K562 (cell line): ENCODE measurements at regions not wholly inside any gene's neighbourhood (a gene's known extent, or its start where the extent isn't known, plus 50 kb on each side); places are given as distances from the start of the nearest gene placed in this dataset.

Experiments used
- BRF2 ChIP-seq: IDR thresholded peaks from 3 replicates; pipeline ENCODE4 v1.6.1; 2011; ENCODE audit warnings: borderline replicate concordance, mild to moderate bottlenecking; ENCODE audit not compliant: insufficient read length, insufficient read depth
- TF ChIP-seq, protein P1 (sequence below): fragments of 450-650 bp; IDR thresholded peaks from 2 replicates; pipeline ENCODE4 v1.6.1; 2016

GRCh38 chr13:46492946-46493345 lies 60.0 kb upstream of the LRCH1 start:
- TF ChIP-seq BRF2: no peak
- TF ChIP-seq, protein P1, sequence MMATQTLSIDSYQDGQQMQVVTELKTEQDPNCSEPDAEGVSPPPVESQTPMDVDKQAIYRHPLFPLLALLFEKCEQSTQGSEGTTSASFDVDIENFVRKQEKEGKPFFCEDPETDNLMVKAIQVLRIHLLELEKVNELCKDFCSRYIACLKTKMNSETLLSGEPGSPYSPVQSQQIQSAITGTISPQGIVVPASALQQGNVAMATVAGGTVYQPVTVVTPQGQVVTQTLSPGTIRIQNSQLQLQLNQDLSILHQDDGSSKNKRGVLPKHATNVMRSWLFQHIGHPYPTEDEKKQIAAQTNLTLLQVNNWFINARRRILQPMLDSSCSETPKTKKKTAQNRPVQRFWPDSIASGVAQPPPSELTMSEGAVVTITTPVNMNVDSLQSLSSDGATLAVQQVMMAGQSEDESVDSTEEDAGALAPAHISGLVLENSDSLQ: no peak
